H7 (cell line): ENCODE measurements at regions not wholly inside any gene's neighbourhood (a gene's known extent, or its start where the extent isn't known, plus 50 kb on each side); places are given as distances from the start of the nearest gene placed in this dataset.
A peak's percentile ranks its signal among the peaks of the same experiment; 100 is the strongest.

ENCODE experiments used
- DNase-seq: peaks from one replicate; pipeline ENCODE4 v3.0.0; 2012
- H3K27me3 ChIP-seq: 2 replicates; pipeline ENCODE4 v1.6.0; 2011; ENCODE audit warnings: mild to moderate bottlenecking, low read length; ENCODE audit not compliant: control insufficient read depth, insufficient read depth
- H3K36me3 ChIP-seq: replicated peaks from 2 replicates; pipeline ENCODE4 v1.5.1; 2011; ENCODE audit warnings: low read length; ENCODE audit not compliant: control insufficient read depth, insufficient read depth
- H3K4me3 ChIP-seq: 2 replicates; pipeline ENCODE4 v1.5.1; 2011; ENCODE audit warnings: low read depth, mild to moderate bottlenecking, control low read depth, low read length, moderate library complexity; ENCODE audit not compliant: insufficient read depth

DNA sequence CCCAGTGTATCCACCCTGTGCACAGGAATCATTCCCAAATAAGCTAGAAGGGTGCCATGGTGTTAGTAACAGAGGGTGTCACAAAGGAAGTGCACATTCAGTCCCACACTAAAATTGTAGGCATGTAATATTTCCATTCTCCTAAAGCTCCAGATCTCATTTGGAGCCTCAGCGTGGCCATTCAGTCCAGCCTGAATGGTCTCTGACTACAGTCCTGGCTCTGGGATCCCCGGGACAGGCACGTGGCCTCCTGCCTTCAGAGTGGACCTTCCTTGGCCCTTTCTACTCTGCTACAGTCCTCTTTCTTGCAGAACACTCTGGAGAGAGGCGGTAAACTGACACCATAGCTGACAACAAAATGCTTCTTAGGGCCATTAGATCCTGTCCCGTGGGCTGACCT is 243.9 kb downstream of the IRX2 start:
- Histone ChIP-seq H3K27me3 (no peaks in the 10 kb centered on the region), H3K36me3 (no peaks in the 10 kb centered on the region), H3K4me3 (no peak overlapping the region)
- DNase-seq, result no peak

DNA sequence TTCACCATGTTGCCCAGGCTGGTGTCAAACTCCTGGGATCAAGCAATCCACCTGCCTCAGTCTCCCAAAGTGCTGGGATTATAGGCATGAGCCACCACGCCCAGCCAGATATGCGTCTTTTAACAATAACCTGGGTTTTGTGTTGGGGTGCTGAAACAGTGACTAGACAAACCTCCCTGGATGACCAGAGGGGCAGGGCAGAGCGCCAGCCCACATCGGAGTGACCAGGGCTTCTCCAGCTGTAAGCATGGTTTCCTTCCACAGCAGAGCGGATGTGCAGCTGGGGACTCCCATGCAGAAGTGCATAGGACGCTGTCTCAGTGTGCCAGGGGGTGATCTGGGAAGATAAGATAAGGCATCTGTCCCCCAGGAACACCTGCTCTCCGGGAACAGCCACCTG is 244.9 kb downstream of the IRX2 start:
- no peaks in the 10 kb centered on the region for H3K27me3 ChIP-seq
- no peak for DNase-seq
- H3K36me3 ChIP-seq, result no peaks in the 10 kb centered on the region
- no peak overlapping the region for H3K4me3 ChIP-seq

DNA sequence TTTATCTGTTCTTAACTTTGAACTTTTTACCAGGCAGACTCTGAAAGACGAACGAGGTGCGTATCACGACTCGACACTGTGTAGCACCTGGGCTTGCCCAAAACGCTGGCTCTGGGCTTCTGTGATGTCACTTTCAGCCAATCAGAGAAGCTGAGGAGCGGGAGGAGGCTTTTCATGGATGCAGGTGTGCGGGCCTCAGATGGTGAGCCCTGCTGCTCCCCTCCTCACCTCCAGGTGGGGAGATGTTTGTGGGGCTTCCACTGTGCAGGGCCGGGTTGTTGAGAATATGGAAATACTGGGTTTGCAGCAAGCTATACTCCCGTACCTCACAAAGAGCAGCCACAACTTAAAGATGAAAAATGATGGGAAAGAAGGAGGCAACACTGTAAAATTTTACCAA is 246.3 kb downstream of the IRX2 start:
- no peak overlapping the region for H3K4me3 ChIP-seq
- peak; percentile 76 for DNase-seq

DNA sequence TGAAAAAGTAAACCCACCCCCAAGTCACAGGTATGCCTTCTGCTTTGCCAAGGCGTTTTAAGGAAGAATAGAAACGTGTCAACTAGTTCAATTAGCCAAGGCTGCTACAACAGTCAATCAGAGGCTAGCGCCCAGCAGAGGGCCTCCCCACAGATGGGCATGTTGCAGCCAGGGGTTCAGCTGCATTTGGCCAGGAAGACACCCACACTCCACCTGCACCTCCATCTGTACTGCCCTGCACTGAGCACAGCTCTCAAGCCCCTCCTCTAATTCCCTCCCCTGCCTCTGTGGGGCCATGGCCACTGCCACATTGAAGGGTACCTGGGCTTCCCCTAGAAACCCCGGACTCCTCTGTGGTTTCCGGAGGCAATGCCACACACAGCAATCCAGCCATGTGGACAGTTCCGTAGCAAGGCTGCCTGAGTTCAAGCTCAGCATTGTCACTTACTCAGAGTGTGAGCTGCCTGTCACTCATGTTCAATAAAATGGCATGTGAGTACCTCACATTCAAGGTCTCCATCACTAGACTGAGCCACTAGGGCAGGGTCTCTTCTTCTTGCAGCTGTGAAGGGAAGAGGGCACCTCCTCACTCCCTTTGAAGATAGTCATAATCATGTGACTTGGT is 248.4 kb downstream of the IRX2 start:
- no peaks in the 10 kb centered on the region for H3K36me3 ChIP-seq
- no peaks in the 10 kb centered on the region for H3K27me3 ChIP-seq
- H3K4me3 ChIP-seq, result no peak overlapping the region
- no peak for DNase-seq

More for the DNA sequence above, 246.3 kb downstream of the IRX2 start:
- H3K36me3 ChIP-seq, result no peaks in the 10 kb centered on the region
- no peaks in the 10 kb centered on the region for H3K27me3 ChIP-seq

DNA sequence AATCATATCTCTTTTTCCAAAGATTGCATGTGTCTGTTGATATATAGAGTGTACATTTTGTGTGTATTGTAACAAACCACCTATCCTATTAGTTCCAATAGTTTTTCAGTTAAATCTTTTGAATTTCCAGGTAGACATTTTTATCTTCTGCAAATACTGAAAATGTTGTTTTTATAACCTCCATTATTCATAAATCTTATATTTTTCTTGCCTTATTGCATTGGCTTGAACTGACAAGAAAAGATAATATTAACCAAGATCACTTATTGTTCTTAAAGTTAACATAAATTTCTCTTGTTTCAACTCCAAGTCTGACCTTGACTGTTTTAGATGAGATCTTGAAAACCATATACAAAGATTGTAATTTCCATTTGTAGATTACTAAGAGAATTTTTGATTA is 251.6 kb downstream of the IRX2 start:
- Histone ChIP-seq H3K36me3 (no peaks in the 10 kb centered on the region), H3K4me3 (no peak overlapping the region), H3K27me3 (no peaks in the 10 kb centered on the region)
- no peak for DNase-seq

DNA sequence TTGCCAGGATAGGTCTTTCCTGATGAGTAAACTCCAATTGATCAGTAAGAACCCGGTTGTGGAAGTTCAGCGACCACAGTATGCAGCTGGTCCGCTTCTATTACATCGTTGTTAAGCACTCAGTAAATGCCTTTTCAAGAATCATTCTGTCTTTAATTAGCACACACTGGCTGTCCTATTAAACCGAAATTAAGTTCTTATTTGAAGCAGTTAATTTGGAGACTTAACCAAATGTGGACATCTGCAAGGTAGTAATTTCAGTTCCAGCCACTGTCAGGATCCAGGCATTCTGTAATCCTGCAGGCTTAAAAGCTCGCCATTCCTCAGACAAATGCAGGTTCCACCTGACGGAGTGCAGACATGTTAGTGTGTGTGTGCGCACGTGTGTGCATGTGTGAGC is 254.6 kb downstream of the IRX2 start:
- H3K4me3 ChIP-seq, result no peak overlapping the region
- H3K36me3 ChIP-seq, result no peaks in the 10 kb centered on the region
- no peak for DNase-seq
- H3K27me3 ChIP-seq, result no peaks in the 10 kb centered on the region

DNA sequence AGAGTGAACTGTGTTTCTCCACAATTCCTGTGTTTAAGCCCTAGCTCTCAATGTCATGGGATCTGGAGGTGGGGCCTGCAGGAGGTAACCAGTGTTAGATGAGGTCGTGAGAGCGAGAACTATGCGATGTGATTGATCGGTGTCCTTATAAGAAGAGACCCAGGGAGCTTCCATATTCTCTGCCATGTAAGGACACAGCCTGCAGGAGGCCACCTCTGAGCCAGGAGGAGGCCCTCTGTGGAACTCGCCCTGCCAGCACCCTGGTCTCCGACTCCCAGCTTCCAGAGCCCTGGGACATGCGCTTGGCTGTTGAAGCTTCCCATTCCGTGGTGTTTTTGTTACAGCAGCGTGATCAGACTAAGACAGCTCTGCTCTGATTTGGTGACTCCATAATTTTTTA is 255.4 kb downstream of the IRX2 start:
- no peaks in the 10 kb centered on the region for H3K27me3 ChIP-seq
- no peaks in the 10 kb centered on the region for H3K36me3 ChIP-seq
- no peak overlapping the region for H3K4me3 ChIP-seq
- DNase-seq, result no peak

DNA sequence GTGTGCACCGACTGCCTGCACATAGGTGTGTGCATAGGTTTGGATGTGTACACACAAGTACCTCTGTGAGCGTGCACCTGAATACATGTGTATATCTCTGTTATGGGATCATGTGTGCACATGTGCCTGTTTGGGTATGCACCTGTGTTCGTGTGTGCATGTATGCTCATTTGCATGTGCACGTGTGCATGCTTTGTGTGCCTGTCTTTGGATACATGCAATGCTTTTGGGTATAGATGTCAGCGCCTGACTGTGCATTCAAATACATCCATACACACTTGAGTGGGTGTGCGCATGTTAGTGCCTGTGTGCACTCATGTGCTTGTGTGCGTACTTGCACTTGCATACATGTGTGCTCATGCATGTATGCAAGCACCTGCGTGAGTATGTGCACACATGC is 258.1 kb downstream of the IRX2 start:
- Histone ChIP-seq H3K4me3 (no peak overlapping the region), H3K36me3 (no peaks in the 10 kb centered on the region), H3K27me3 (no peaks in the 10 kb centered on the region)
- no peak for DNase-seq

DNA sequence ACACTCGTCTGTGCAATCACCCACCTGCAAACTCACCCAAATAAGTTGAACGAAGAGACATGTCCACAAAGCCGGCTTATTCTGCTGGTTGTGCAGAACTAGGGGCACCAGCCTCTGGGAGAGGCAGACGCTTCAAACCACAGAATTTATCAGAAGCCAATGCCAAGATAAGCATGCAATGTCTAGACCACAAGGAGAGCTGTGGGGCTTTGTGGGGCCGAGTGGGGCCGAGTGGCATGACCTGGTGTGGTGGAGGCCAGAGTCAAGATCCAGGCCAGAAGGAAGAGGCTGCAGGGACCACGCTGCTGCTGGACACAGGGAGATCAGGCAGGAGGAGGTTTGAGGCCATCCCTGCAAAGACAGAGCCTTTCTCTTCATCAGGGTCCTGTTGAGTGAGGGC is 259.0 kb downstream of the IRX2 start:
- no peak overlapping the region for H3K4me3 ChIP-seq
- no peaks in the 10 kb centered on the region for H3K27me3 ChIP-seq
- no peaks in the 10 kb centered on the region for H3K36me3 ChIP-seq
- DNase-seq, result no peak

DNA sequence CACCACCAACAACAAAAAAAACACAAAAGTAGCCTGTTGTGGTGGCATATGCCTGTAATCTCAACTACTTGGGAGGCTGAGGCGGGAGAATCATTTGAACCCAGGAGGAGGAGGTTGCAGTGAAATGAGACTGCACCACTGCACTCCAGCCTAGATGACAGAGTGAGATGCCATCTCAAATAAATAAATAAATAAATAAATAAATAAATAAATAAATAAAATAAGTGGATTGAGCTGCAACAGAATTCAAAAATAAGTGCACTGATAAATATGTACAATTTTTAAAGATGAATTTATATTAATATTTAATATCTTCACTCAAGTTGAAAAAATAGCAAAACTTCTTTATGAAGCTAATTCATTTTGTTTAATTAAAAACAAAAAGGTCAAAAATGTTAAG is 259.6 kb downstream of the IRX2 start:
- Histone ChIP-seq H3K27me3 (no peaks in the 10 kb centered on the region), H3K4me3 (no peak overlapping the region), H3K36me3 (no peaks in the 10 kb centered on the region)
- no peak for DNase-seq

DNA sequence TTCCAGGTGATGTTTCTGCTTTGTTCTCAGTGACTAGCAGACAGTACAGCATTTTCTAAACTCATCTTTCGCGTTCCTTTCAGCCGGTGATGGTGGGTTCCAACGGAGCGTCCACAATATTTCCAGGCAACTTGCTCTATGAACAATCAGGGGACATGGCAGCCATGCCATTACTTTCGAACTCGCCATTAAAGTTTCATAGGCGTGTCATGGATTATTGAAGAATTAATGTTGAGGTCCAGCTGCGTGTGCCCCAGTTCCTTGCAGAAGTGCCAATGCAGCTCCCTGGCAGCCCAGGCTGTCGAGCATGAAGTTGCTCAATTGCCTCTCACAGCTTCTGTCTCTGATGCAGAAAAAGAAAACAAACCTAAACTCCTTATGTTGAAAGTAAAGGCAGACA is 262.2 kb downstream of the IRX2 start:
- H3K27me3 ChIP-seq, result no peaks in the 10 kb centered on the region
- no peak overlapping the region for H3K4me3 ChIP-seq
- no peaks in the 10 kb centered on the region for H3K36me3 ChIP-seq
- DNase-seq, result no peak

DNA sequence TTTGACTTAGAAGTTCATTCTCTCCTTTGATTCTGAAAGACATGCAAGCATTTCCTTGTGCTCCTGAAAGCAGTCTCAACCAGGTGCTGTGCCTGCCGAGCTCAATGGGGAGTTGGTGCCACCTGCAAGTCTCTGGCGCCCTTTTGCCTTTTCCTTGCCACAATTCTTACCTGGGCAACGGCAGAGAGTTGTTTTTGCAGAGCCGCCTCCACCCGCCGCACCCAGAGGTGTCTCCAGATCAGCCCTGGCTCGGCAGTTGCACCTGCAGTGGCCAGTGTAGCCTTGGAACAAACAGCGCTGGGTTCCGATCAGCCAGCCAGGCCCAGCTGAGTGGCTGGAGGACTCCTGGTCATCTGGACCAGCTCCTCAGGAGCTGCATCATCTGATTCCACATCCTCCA is 262.9 kb downstream of the IRX2 start:
- H3K36me3 ChIP-seq, result no peaks in the 10 kb centered on the region
- no peak for DNase-seq
- no peaks in the 10 kb centered on the region for H3K27me3 ChIP-seq
- no peak overlapping the region for H3K4me3 ChIP-seq

DNA sequence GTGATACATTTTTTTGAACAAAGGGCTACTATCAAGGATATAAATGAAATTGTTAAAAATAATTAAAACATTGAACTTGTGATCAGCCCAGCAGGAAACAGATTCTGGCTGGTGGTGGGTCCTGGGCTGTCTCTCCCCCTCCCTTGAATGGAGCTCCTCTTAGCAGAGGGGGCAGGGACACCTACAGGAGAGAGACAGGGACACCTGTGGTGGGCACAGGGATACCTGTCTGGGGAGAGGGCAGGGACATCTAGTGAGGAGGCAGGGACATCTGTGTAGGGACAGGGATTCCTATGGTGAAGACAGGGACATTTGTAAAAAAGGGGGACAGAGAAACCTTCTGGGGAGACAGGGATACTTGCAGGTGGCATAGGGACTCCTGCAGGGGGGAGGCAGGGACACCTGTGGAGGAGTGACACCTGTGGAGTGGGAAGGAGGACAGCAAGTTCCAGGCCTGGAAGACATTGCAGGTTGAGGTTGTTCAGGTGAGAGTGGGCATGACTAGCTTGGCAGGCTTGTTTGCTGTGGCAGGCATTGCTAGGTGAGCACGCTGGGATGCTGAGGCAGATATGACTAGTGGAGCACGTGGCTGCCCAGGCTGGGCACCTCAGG is 264.2 kb downstream of the IRX2 start:
- no peaks in the 10 kb centered on the region for H3K36me3 ChIP-seq
- no peak overlapping the region for H3K4me3 ChIP-seq
- no peaks in the 10 kb centered on the region for H3K27me3 ChIP-seq
- DNase-seq, result no peak

DNA sequence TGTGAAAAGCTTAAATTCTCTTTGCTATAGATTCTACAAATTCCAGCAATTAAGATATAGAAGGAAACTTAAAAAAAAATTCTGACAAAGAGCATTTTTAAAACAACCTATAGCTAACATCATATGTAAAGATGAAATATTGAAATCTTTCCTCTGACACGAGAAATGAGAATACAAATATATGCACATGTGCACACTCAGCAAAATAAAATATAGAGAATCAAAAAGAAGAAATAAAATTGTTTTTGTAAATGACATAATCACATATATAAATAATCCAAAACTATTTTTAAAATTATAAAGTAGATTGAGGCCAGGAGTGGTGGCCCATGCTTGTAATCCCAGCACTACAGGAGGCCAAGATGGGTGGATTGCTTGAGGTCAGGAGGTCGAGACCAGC is 265.1 kb downstream of the IRX2 start:
- no peaks in the 10 kb centered on the region for H3K27me3 ChIP-seq
- no peaks in the 10 kb centered on the region for H3K36me3 ChIP-seq
- no peak for DNase-seq
- H3K4me3 ChIP-seq, result no peak overlapping the region

DNA sequence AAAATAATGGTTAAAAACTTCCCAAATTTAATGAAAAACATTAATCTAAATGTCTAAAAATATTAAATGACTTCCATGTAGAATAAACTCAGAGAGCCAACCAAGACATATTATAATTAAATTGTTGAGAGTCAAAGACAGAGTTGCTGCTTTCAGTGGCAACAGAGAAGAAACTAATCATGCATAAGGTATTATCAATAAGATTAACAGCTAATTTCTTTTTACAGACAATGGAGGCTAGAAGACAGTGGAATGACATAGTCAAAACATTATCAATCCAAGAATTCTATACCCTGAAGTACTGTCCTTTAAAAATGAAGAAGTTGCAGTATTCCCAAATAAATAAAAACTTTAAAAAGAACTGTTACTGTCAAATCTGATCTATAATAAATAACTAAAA is 268.7 kb downstream of the IRX2 start:
- no peaks in the 10 kb centered on the region for H3K36me3 ChIP-seq
- no peak overlapping the region for H3K4me3 ChIP-seq
- H3K27me3 ChIP-seq, result no peaks in the 10 kb centered on the region
- no peak for DNase-seq

DNA sequence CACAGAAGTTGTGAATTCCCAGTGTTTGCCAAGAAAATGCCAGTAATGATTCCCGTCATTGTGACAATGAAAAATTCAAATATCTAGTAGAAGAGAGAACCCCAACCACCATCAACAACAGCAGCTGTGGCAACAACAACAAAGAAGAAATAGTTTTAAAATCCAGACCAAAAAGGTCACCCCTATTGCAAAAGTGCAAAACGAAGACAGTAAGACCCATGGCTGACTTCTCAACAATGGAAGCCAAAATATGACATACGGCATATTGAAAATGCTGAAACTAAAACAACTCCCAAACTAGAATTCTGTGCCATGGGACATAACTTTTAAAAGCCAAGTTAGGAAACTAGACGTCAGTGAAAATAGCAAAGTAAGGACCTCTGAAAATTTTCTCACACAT is 270.6 kb downstream of the IRX2 start:
- Histone ChIP-seq H3K4me3 (no peak overlapping the region), H3K27me3 (no peaks in the 10 kb centered on the region), H3K36me3 (no peaks in the 10 kb centered on the region)
- DNase-seq, result no peak
